ENCODE measurements at regions not wholly inside any gene's neighbourhood (a gene's known extent, or its start where the extent isn't known, plus 50 kb on each side); places are given as distances from the start of the nearest gene placed in this dataset.

- no peak overlapping the region for H3K27ac ChIP-seq (ENCODE audit: extremely low read length, insufficient read depth, low read length)
- intact Hi-C loops (cut with micrococcal nuclease; ENCODE audit: unreplicated experiment), result no loop called here
Measured at GRCh38 chr5:124679578-124680199, 66.8 kb downstream of the ZNF608 start.

GRCh38 chr5:124678922-124679519 lies 67.4 kb downstream of the ZNF608 start:
- in situ Hi-C loops (cut with HindIII; ENCODE audit: extremely low pct_ligation_motif_present, low pct_unique_long_range_greater_than_20kb) (no loop called here), intact Hi-C loops (cut with micrococcal nuclease; ENCODE audit: unreplicated experiment) (no loop called here)
- no peak for DNase-seq (ENCODE audit: low spot score)
- Histone ChIP-seq H3K9me3 (ENCODE audit: low read length) (no peaks in the 10 kb centered on the region), H3K27me3 (ENCODE audit: control insufficient read depth in 1 of 2, insufficient read depth in 2 of 2, low read length in 2 of 2) (no peaks in the 10 kb centered on the region), H4K20me1 (ENCODE audit: insufficient read depth, low read length) (no peaks in the 10 kb centered on the region), H3K36me3 (replicated peaks in 1 of 2; ENCODE audit: control insufficient read depth in 1 of 2, insufficient read depth in 2 of 2, low read length in 2 of 2) (no peaks in the 10 kb centered on the region), H3K27ac (ENCODE audit: extremely low read length, insufficient read depth, low read length) (no peak overlapping the region), H3K4me2 (ENCODE audit: low read depth, low read length) (no peak overlapping the region), H3K9ac (ENCODE audit: insufficient read depth, low read depth, low read length) (no peak overlapping the region), H3K79me2 (ENCODE audit: insufficient read depth, low read length) (no peaks in the 10 kb centered on the region), H2AFZ (ENCODE audit: low read length) (no peak overlapping the region), H3K4me3 (replicated peaks in 1 of 3; ENCODE audit: insufficient read depth in 1 of 3, low read depth in 2 of 3, low read length in 3 of 3) (no peak overlapping the region), H3K4me1 (ENCODE audit: insufficient read depth, low read length) (peaks cover 24% of the 10 kb centered on the region)
- CTCF ChIA-PET (ENCODE audit: low intra/inter-chr PET ratio, low total read pairs), result no interaction called here
- no peak for ATAC-seq
- TF ChIP-seq PCBP2 (optimal IDR thresholded peaks at IDR 0.05; ENCODE audit: low read depth, low read length, poor library complexity, severe bottlenecking), result peak; percentile 62
- TF ChIP-seq TFDP2 (CRISPR knock-in tag; IDR thresholded peaks at IDR 0.05), result no peak
- BruUV-seq (replicated peaks), result no TSS peak
- no peak for FAIRE-seq
- WGBS (ENCODE audit: low lambda C conversion rate), result 64% methylated on average over 8 of the region's 8 CpGs
- POLR2A ChIA-PET, result no interaction called here

More at GRCh38 chr5:124679578-124680199, 66.8 kb downstream of the ZNF608 start:
- CTCF ChIA-PET (ENCODE audit: low intra/inter-chr PET ratio, low total read pairs), result no interaction called here
- no peaks in the 10 kb centered on the region for H3K27me3 ChIP-seq (ENCODE audit: control insufficient read depth in 1 of 2, insufficient read depth in 2 of 2, low read length in 2 of 2)
- WGBS (ENCODE audit: low lambda C conversion rate), result 75% methylated on average over 4 of the region's 4 CpGs
- H3K4me2 ChIP-seq (ENCODE audit: low read depth, low read length), result no peak overlapping the region
- H3K9me3 ChIP-seq (ENCODE audit: low read length), result no peaks in the 10 kb centered on the region
- no peaks in the 10 kb centered on the region for H3K79me2 ChIP-seq (ENCODE audit: insufficient read depth, low read length)
- no TSS peak for BruUV-seq (replicated peaks)
- no peaks in the 10 kb centered on the region for H4K20me1 ChIP-seq (ENCODE audit: insufficient read depth, low read length)
- H3K4me3 ChIP-seq (replicated peaks in 1 of 3; ENCODE audit: insufficient read depth in 1 of 3, low read depth in 2 of 3, low read length in 3 of 3), result no peak overlapping the region
- ATAC-seq (no peak), DNase-seq (ENCODE audit: low spot score) (no peak), FAIRE-seq (no peak)
- in situ Hi-C loops (cut with HindIII; ENCODE audit: extremely low pct_ligation_motif_present, low pct_unique_long_range_greater_than_20kb), result no loop called here
- H3K4me1 ChIP-seq (ENCODE audit: insufficient read depth, low read length), result peaks cover 30% of the 10 kb centered on the region
- POLR2A ChIA-PET, result interaction anchor here (0.6 kb wide), 1 partner anchor 30 kb away, joined by 3 read pairs; no protein-coding TSS in a partner anchor
- no peak overlapping the region for H2AFZ ChIP-seq (ENCODE audit: low read length)
- TF ChIP-seq MAFF (IDR thresholded peaks at IDR 0.05; ENCODE audit: low read depth, low read length) (no peak), SALL1 (CRISPR knock-in tag; IDR thresholded peaks at IDR 0.05) (no peak)
- H3K9ac ChIP-seq (ENCODE audit: insufficient read depth, low read depth, low read length), result no peak overlapping the region
- no peaks in the 10 kb centered on the region for H3K36me3 ChIP-seq (replicated peaks in 1 of 2; ENCODE audit: control insufficient read depth in 1 of 2, insufficient read depth in 2 of 2, low read length in 2 of 2)
